H1 (cell line): ENCODE measurements at regions not wholly inside any gene's neighbourhood (a gene's known extent, or its start where the extent isn't known, plus 50 kb on each side); places are given as distances from the start of the nearest gene placed in this dataset.

Source experiments
- CTCF ChIA-PET: fragments of 300-600 bp; sonication (Branson Sonifier 250); formaldehyde crosslinking; loops from one replicate; lab custom pipeline; 2021; ENCODE audit not compliant: partially characterized antibody; lab: Charles Lee
- POLR2A ChIA-PET: fragments of 300-600 bp; sonication (Branson Sonifier 250); formaldehyde crosslinking; loops from one replicate; lab custom pipeline; 2021; ENCODE audit warnings: inconsistent platforms; ENCODE audit not compliant: partially characterized antibody; lab: Charles Lee
- DNase-seq, 2 experiments: peaks; one replicate each; pipeline versions ENCODE4 v3.0.0 to v3.0.0-alpha.2; 2010 to 2022; ENCODE audit warnings: low spot score in 2 of 2, low read depth in 1 of 2, mixed read lengths in 1 of 2
- FAIRE-seq: peaks from 2 replicates; lab custom pipeline; 2011; peaks lifted over from hg19 to GRCh38; lab: Jason Lieb, UNC
- H2AFZ ChIP-seq: 2 replicates; pipeline ENCODE4 v1.8.1; 2012; ENCODE audit warnings: low read length, inconsistent platforms
- H2AK5ac ChIP-seq: 2 replicates; pipeline ENCODE4 v1.6.1; 2013; ENCODE audit warnings: low read depth, low read length
- H2BK120ac ChIP-seq: replicated peaks from 2 replicates; pipeline ENCODE3; 2013; ENCODE audit warnings: low read depth, low read length, inconsistent platforms
- H2BK12ac ChIP-seq: 2 replicates; pipeline ENCODE4 v1.6.1; 2013; ENCODE audit warnings: low read depth, low read length
- H2BK15ac ChIP-seq: 2 replicates; pipeline ENCODE4 v1.6.1; 2013; ENCODE audit warnings: low read length
- H2BK20ac ChIP-seq: 2 replicates; pipeline ENCODE4 v1.6.1; 2013; ENCODE audit warnings: low read length
- H2BK5ac ChIP-seq: 2 replicates; pipeline ENCODE4 v1.6.1; 2013; ENCODE audit warnings: low read depth, low read length
- H3K14ac ChIP-seq: 2 replicates; pipeline ENCODE4 v1.6.1; 2013; ENCODE audit warnings: inconsistent platforms; ENCODE audit not compliant: insufficient read length
- H3K18ac ChIP-seq: 2 replicates; pipeline ENCODE4 v1.6.1; 2013; ENCODE audit warnings: low read length; ENCODE audit errors: extremely low read depth
- H3K23ac ChIP-seq: 2 replicates; pipeline ENCODE4 v1.6.1; 2013; ENCODE audit warnings: inconsistent platforms; ENCODE audit not compliant: insufficient read length
- H3K23me2 ChIP-seq: 2 replicates; pipeline ENCODE4 v1.6.1; 2013; ENCODE audit warnings: low read depth, low read length
- H3K27ac ChIP-seq: 2 replicates; pipeline ENCODE4 v1.6.1; 2011; ENCODE audit warnings: low read depth, low read length, inconsistent platforms
- H3K27me3 ChIP-seq, 4 experiments: replicated peaks in 1 of 4; 1 replicate in 1 of 4; 2 replicates in 3 of 4; pipeline versions ENCODE4 v1.6.1 to v1.8.1; 2011 to 2013; ENCODE audit warnings: low read length in 3 of 4, mild to moderate bottlenecking in 3 of 4, inconsistent platforms in 2 of 4, mixed read lengths in 2 of 4, moderate library complexity in 1 of 4; ENCODE audit not compliant: control insufficient read depth in 3 of 4, insufficient read depth in 3 of 4; ENCODE audit errors: extremely low read depth in 1 of 4
- H3K36me3 ChIP-seq, 4 experiments: 2 replicates each; pipeline versions ENCODE4 v1.6.1 to v1.8.1; 2011 to 2013; ENCODE audit warnings: mild to moderate bottlenecking in 4 of 4, low read length in 3 of 4, moderate library complexity in 2 of 4, control low read depth in 1 of 4, inconsistent platforms in 1 of 4; ENCODE audit not compliant: insufficient read depth in 4 of 4, control insufficient read depth in 2 of 4
- H3K4ac ChIP-seq: replicated peaks from 2 replicates; pipeline ENCODE3; 2013; ENCODE audit warnings: low read length, low read depth, mixed read lengths, inconsistent platforms; ENCODE audit not compliant: insufficient read length
- H3K4me1 ChIP-seq, 4 experiments: replicated peaks in 1 of 4; 1 replicate in 1 of 4; 2 replicates in 3 of 4; pipeline versions ENCODE4 v1.6.1 to v1.8.1; 2011 to 2013; ENCODE audit warnings: low read length in 3 of 4, inconsistent platforms in 2 of 4, mixed read lengths in 1 of 4; ENCODE audit not compliant: insufficient read depth in 4 of 4, control insufficient read depth in 3 of 4
- H3K4me2 ChIP-seq, 2 experiments: 2 replicates each; pipeline versions ENCODE4 v1.6.1 to v1.8.1; 2011 to 2013; ENCODE audit warnings: low read depth in 2 of 2, low read length in 2 of 2, control low read depth in 1 of 2, inconsistent platforms in 1 of 2, mild to moderate bottlenecking in 1 of 2; ENCODE audit not compliant: insufficient read depth in 1 of 2
- H3K4me3 ChIP-seq, 4 experiments: fragments of 200-600, 300-600 bp in 1 of 4; sonication (generic), shearing (Covaris generic), sonication (Bioruptor Twin) in 1 of 4; 2 replicates each; pipeline versions ENCODE4 v1.5.1 to v1.8.1; 2011 to 2016; ENCODE audit warnings: low read length in 4 of 4, low read depth in 3 of 4, control low read depth in 2 of 4, inconsistent platforms in 2 of 4, mild to moderate bottlenecking in 2 of 4, mixed read lengths in 1 of 4, moderate library complexity in 1 of 4; ENCODE audit not compliant: insufficient read depth in 2 of 4; ENCODE audit errors: extremely low read depth in 1 of 4
- H3K56ac ChIP-seq: replicated peaks from 2 replicates; pipeline ENCODE3; 2013; ENCODE audit warnings: low read depth, mild to moderate bottlenecking, mixed read lengths, low read length, inconsistent platforms; ENCODE audit not compliant: insufficient read length
- H3K79me1 ChIP-seq: 2 replicates; pipeline ENCODE4 v1.6.1; 2013; ENCODE audit warnings: low read depth, low read length, control low read depth
- H3K79me2 ChIP-seq, 2 experiments: 2 replicates each; pipeline versions ENCODE4 v1.6.1 to v1.8.1; 2012 to 2013; ENCODE audit warnings: low read length in 2 of 2, mild to moderate bottlenecking in 2 of 2, inconsistent platforms in 1 of 2; ENCODE audit not compliant: insufficient read depth in 2 of 2, control insufficient read depth in 1 of 2
- H3K9ac ChIP-seq, 4 experiments: replicated peaks in 1 of 4; 1 replicate in 1 of 4; 2 replicates in 3 of 4; pipeline versions ENCODE4 v1.6.1 to v1.8.1; 2011 to 2013; ENCODE audit warnings: low read depth in 3 of 4, low read length in 3 of 4, control low read depth in 2 of 4, mild to moderate bottlenecking in 2 of 4, moderate library complexity in 2 of 4, inconsistent platforms in 1 of 4; ENCODE audit errors: extremely low read depth in 1 of 4
- H3K9me3 ChIP-seq, 2 experiments: 2 replicates each; pipeline versions ENCODE4 v1.6.1 to v1.8.1; 2012 to 2013; ENCODE audit warnings: mild to moderate bottlenecking in 2 of 2, moderate library complexity in 2 of 2, control low read depth in 1 of 2, inconsistent platforms in 1 of 2, low read depth in 1 of 2, low read length in 1 of 2, mixed read lengths in 1 of 2; ENCODE audit not compliant: insufficient read depth in 2 of 2
- H4K20me1 ChIP-seq, 2 experiments: replicated peaks in 1 of 2; 2 replicates each; pipeline versions ENCODE3 to v1.8.1; 2011 to 2013; ENCODE audit warnings: inconsistent platforms in 2 of 2, low read length in 2 of 2, mild to moderate bottlenecking in 1 of 2; ENCODE audit not compliant: insufficient read depth in 2 of 2, control insufficient read depth in 1 of 2
- H4K5ac ChIP-seq: 2 replicates; pipeline ENCODE4 v1.6.1; 2013; ENCODE audit warnings: low read length, low read depth, mixed read lengths, inconsistent platforms; ENCODE audit not compliant: insufficient read length
- H4K8ac ChIP-seq: 2 replicates; pipeline ENCODE4 v1.8.0; 2013; ENCODE audit warnings: mild to moderate bottlenecking, moderate library complexity, low read length, inconsistent platforms; ENCODE audit not compliant: insufficient read depth; ENCODE audit errors: extremely low read depth
- H4K91ac ChIP-seq: replicated peaks from 2 replicates; pipeline ENCODE3; 2013; ENCODE audit warnings: low read length, mixed read lengths, inconsistent platforms; ENCODE audit not compliant: insufficient read length
- CTBP2 ChIP-seq: IDR thresholded peaks from 2 replicates; pipeline ENCODE4 v1.7.0; 2011; ENCODE audit warnings: borderline replicate concordance, mild to moderate bottlenecking, moderate library complexity, mixed read lengths, low read length; ENCODE audit not compliant: insufficient read depth, insufficient read length
- EP300 ChIP-seq, 2 experiments: IDR thresholded peaks; 1 replicate in 1 of 2; 2 replicates in 1 of 2; pipeline ENCODE4 v1.6.1; 2011 to 2012; ENCODE audit warnings: low read depth in 2 of 2, low read length in 2 of 2, mild to moderate bottlenecking in 2 of 2, borderline replicate concordance in 1 of 2, inconsistent platforms in 1 of 2, moderate library complexity in 1 of 2
- KDM1A ChIP-seq: fragments of 200-600, 300-600 bp; sonication (generic); IDR thresholded peaks from 2 replicates; pipeline ENCODE4 v1.7.1; 2016; ENCODE audit warnings: mild to moderate bottlenecking, low read length, borderline replicate concordance
- PHF8 ChIP-seq: fragments of 200-600 bp; sonication (generic); conservative IDR thresholded peaks from 2 replicates; pipeline ENCODE4 v1.7.1; 2012; ENCODE audit warnings: low read depth, mild to moderate bottlenecking, inconsistent platforms, low read length, moderate library complexity
- WGBS, 2 experiments: shearing (Covaris generic) in 1 of 2; methylation state at CpG; one replicate each; pipeline versions ENCODE4 v1.1.6 to v1.1.7; 2013 to 2015; ENCODE audit warnings: low lambda C conversion rate in 2 of 2, mixed read lengths in 2 of 2, inconsistent platforms in 1 of 2, low coverage in 1 of 2, missing lambda C conversion rate in 1 of 2; ENCODE audit not compliant: insufficient replicate concordance in 2 of 2, insufficient coverage in 1 of 2, insufficient read length in 1 of 2; ENCODE audit errors: extremely low coverage in 1 of 2, missing lambda C conversion rate in 1 of 2; 5-methylcytosine and 5-hydroxymethylcytosine counted together

DNA sequence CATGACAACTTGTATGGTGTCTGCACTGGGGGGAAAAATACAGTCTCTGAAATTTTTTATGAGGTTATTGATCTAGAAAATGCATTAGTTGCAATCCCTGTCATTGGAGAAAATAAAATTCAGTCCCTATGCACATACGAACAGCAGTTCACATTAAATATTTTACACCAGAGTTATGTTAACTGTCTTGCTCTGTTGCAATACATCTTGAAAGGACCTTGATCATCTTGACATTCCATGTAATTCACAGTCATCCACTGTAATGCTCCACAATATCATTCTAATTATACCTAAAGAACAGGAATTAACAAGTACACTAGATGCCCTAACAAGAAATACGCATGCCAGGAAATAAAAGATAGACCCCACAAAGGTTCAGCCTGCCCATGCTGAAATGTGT lies 934.6 kb upstream of the PCDH10 start:
- H2AFZ ChIP-seq: no peak overlapping the region
- H2BK5ac ChIP-seq: no peak overlapping the region
- H2BK15ac ChIP-seq: no peak overlapping the region
- H3K4me1 ChIP-seq: no peaks in the 10 kb centered on the region
- no peaks in the 10 kb centered on the region for H4K20me1 ChIP-seq
- TF ChIP-seq KDM1A (no peak), EP300 (IDR thresholded peaks at IDR 0.05; ENCODE audit: borderline replicate concordance in 1 of 2, low read depth in 2 of 2, low read length in 2 of 2) (no peak), CTBP2 (no peak), PHF8 (no peak)
- TF ChIP-seq, all 59 proteins: peak for 0
- H2BK120ac ChIP-seq: no peak overlapping the region
- no peak overlapping the region for H3K56ac ChIP-seq
- DNase-seq: no peak
- H2AK5ac ChIP-seq: no peak overlapping the region
- no peak overlapping the region for H3K4ac ChIP-seq
- no peak overlapping the region for H3K4me3 ChIP-seq
- no peak overlapping the region for H4K8ac ChIP-seq
- H3K27ac ChIP-seq: no peak overlapping the region
- no peak overlapping the region for H2BK20ac ChIP-seq
- no peaks in the 10 kb centered on the region for H3K27me3 ChIP-seq
- H3K18ac ChIP-seq: no peak overlapping the region
- no peak overlapping the region for H3K9ac ChIP-seq
- H3K4me2 ChIP-seq: no peak overlapping the region
- ChIA-PET CTCF (interaction anchor here (1.0 kb wide), 1 partner anchor 33 kb away, joined by 3 read pairs; no protein-coding TSS in a partner anchor), POLR2A (no interaction called here)
- no peak overlapping the region for H4K5ac ChIP-seq
- no peaks in the 10 kb centered on the region for H3K23me2 ChIP-seq
- no peak overlapping the region for H3K23ac ChIP-seq
- no peak for FAIRE-seq
- H3K79me1 ChIP-seq: no peaks in the 10 kb centered on the region
- H4K91ac ChIP-seq: no peak overlapping the region
- H3K9me3 ChIP-seq: no peaks in the 10 kb centered on the region
- no peaks in the 10 kb centered on the region for H3K79me2 ChIP-seq
- no peaks in the 10 kb centered on the region for H3K36me3 ChIP-seq
- no peak overlapping the region for H2BK12ac ChIP-seq
- no peak overlapping the region for H3K14ac ChIP-seq
- 89% methylated on average over 2 of the region's 2 CpGs; no CpG with 5 or more reads in 1 of the 2 experiments for WGBS, 2 experiments
